ENCODE measurements at regions not wholly inside any gene's neighbourhood (a gene's known extent, or its start where the extent isn't known, plus 50 kb on each side); places are given as distances from the start of the nearest gene placed in this dataset.

DNA sequence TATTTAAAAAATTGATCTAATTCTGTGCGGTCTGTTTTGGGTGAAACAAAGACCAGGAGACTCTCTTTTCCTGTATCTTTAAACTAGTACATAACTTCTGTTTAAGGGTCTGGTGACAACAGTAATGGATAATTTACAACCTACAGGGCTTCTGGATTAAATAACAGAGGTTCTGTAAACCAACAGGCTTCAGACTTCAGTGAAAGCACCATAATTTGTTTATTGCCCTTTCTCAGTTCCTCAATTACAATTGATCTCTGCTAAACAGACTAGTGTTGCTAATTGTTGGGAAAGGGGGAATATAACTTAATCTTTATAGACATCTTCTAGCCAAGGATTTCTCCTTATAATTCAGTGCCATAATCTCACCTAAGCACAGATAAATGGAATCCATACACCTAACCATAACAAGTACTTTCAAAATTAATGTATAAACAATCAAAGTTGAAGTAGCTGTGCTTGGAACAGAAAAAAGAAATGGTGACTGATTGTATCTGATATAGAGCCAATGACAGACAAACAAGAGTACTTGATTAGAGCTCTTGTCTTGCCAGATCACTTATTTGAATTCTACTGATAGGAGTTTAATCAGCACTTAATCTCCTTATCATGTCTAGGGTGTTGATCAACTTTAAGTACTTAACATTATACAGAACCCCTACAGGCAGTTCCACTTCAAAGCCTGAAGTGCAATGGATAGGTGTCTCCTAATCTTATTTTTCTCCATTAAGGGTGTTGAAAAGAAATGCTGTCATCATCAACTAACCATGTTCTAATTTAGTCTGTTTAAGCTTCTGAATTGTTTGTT is 536.0 kb downstream of the NR2F1-AS1 start:
- no peaks in the 10 kb centered on the region for H3K27me3 ChIP-seq (ENCODE audit: insufficient read depth, poor library complexity, severe bottlenecking)
- DNase-seq (ENCODE audit: low read depth in 1 of 2, low spot score in 1 of 2): no peak
- no peak for TF ChIP-seq POLR2AphosphoS5 (IDR thresholded peaks at IDR 0.05; ENCODE audit: low read depth)
- TF ChIP-seq, protein P1, sequence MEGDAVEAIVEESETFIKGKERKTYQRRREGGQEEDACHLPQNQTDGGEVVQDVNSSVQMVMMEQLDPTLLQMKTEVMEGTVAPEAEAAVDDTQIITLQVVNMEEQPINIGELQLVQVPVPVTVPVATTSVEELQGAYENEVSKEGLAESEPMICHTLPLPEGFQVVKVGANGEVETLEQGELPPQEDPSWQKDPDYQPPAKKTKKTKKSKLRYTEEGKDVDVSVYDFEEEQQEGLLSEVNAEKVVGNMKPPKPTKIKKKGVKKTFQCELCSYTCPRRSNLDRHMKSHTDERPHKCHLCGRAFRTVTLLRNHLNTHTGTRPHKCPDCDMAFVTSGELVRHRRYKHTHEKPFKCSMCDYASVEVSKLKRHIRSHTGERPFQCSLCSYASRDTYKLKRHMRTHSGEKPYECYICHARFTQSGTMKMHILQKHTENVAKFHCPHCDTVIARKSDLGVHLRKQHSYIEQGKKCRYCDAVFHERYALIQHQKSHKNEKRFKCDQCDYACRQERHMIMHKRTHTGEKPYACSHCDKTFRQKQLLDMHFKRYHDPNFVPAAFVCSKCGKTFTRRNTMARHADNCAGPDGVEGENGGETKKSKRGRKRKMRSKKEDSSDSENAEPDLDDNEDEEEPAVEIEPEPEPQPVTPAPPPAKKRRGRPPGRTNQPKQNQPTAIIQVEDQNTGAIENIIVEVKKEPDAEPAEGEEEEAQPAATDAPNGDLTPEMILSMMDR (IDR thresholded peaks at IDR 0.05; ENCODE audit: insufficient read depth, low read length): no peak
- TF ChIP-seq, protein P2, sequence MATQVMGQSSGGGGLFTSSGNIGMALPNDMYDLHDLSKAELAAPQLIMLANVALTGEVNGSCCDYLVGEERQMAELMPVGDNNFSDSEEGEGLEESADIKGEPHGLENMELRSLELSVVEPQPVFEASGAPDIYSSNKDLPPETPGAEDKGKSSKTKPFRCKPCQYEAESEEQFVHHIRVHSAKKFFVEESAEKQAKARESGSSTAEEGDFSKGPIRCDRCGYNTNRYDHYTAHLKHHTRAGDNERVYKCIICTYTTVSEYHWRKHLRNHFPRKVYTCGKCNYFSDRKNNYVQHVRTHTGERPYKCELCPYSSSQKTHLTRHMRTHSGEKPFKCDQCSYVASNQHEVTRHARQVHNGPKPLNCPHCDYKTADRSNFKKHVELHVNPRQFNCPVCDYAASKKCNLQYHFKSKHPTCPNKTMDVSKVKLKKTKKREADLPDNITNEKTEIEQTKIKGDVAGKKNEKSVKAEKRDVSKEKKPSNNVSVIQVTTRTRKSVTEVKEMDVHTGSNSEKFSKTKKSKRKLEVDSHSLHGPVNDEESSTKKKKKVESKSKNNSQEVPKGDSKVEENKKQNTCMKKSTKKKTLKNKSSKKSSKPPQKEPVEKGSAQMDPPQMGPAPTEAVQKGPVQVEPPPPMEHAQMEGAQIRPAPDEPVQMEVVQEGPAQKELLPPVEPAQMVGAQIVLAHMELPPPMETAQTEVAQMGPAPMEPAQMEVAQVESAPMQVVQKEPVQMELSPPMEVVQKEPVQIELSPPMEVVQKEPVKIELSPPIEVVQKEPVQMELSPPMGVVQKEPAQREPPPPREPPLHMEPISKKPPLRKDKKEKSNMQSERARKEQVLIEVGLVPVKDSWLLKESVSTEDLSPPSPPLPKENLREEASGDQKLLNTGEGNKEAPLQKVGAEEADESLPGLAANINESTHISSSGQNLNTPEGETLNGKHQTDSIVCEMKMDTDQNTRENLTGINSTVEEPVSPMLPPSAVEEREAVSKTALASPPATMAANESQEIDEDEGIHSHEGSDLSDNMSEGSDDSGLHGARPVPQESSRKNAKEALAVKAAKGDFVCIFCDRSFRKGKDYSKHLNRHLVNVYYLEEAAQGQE (IDR thresholded peaks at IDR 0.05; ENCODE audit: insufficient replicate concordance, low read depth): no peak
- no peak for TF ChIP-seq GABPA (IDR thresholded peaks at IDR 0.05; ENCODE audit: low read depth)
- TF ChIP-seq SPI1 (IDR thresholded peaks at IDR 0.05; ENCODE audit: borderline replicate concordance, low read depth): no peak
- H3K4me3 ChIP-seq (replicated peaks; ENCODE audit: insufficient read depth, low read length): no peak overlapping the region
- H3K27ac ChIP-seq (replicated peaks): no peak overlapping the region

DNA sequence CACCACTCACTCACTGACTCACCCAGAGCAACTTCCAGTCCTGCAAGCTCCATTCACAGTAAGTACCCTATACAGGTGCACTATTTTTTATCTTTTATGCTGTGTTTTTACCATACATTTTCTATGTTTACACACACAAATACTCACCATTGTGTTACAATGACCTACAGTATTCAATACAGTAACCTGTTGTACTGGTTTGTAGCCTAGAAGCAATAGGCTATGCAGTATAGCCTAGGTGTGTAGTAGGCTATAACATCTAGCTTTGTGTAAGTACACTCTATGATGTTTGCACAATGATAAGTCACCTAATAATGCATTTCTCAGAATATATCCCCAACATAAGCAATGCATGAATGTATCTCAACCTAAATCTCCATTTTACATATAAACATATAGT is 541.1 kb downstream of the NR2F1-AS1 start:
- Histone ChIP-seq H3K27me3 (ENCODE audit: insufficient read depth, poor library complexity, severe bottlenecking) (no peaks in the 10 kb centered on the region), H3K4me3 (replicated peaks; ENCODE audit: insufficient read depth, low read length) (no peak overlapping the region), H3K27ac (replicated peaks) (no peak overlapping the region)
- TF ChIP-seq POLR2AphosphoS5 (IDR thresholded peaks at IDR 0.05; ENCODE audit: low read depth) (no peak), SPI1 (IDR thresholded peaks at IDR 0.05; ENCODE audit: borderline replicate concordance, low read depth) (no peak), GABPA (IDR thresholded peaks at IDR 0.05; ENCODE audit: low read depth) (no peak)
- TF ChIP-seq, protein P2 (IDR thresholded peaks at IDR 0.05; ENCODE audit: insufficient replicate concordance, low read depth): no peak
- TF ChIP-seq, protein P1 (IDR thresholded peaks at IDR 0.05; ENCODE audit: insufficient read depth, low read length): no peak
- DNase-seq (ENCODE audit: low read depth in 1 of 2, low spot score in 1 of 2): no peak

DNA sequence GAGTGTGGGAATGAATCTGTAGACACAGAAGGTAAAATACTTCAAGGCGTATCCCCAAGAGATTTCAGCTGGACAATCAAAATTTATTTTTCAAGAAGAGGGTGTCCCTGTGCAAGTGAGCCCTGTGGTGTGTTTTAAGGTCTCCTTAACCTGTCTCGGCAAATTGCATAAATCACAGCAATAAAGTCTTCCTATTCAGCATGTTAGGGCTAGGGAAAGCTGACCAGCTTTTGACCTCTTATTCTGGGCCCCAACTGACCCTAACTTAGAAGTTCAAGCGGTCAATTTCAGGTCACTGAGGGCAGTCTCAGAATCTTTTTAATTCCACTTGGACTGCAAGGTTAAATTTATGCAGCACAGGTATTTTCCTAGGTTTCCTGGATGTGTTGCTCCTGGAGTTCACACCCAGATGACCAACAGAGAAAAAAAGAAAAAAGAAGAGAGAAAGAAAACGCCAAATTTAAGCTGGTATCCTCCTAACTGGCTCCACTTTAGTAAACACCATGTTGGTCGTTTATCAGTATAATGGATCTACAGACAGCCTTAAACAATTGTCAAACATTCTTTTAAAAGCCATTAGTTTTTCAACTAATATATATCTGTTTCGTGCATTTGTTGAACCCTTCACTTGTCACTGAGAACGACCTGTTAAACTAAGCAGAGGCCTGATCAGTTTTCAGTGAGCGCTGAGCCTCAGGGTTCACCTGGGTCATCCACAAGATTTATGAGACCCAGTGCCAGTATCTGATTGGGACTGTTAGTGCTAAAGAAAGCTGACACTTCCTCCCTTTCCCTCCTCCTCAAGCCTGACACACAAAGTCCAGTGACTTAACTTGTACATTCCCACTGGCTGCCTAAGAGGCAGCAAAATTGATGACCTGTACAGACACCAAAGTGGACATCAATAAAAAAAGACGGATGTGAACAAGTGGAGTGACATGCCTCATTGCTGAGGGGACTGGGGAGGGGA is 546.1 kb downstream of the NR2F1-AS1 start:
- H3K4me3 ChIP-seq (replicated peaks; ENCODE audit: insufficient read depth, low read length): no peak overlapping the region
- DNase-seq (ENCODE audit: low read depth in 1 of 2, low spot score in 1 of 2): no peak
- no peak overlapping the region for H3K27ac ChIP-seq (replicated peaks)
- no peak for TF ChIP-seq POLR2AphosphoS5 (IDR thresholded peaks at IDR 0.05; ENCODE audit: low read depth)
- TF ChIP-seq SPI1 (IDR thresholded peaks at IDR 0.05; ENCODE audit: borderline replicate concordance, low read depth): no peak
- TF ChIP-seq, protein P2 (IDR thresholded peaks at IDR 0.05; ENCODE audit: insufficient replicate concordance, low read depth): no peak
- TF ChIP-seq, protein P1 (IDR thresholded peaks at IDR 0.05; ENCODE audit: insufficient read depth, low read length): no peak
- no peak for TF ChIP-seq GABPA (IDR thresholded peaks at IDR 0.05; ENCODE audit: low read depth)
- no peaks in the 10 kb centered on the region for H3K27me3 ChIP-seq (ENCODE audit: insufficient read depth, poor library complexity, severe bottlenecking)

Measured in HL-60 (cell line).